ENCODE measurements at regions not wholly inside any gene's neighbourhood (a gene's known extent, or its start where the extent isn't known, plus 50 kb on each side); places are given as distances from the start of the nearest gene placed in this dataset.
"Not testable (repeated sequence)": the region's sequence is repeated elsewhere in the genome, so short reads cannot be mapped to it uniquely, and the experiment has no call there.

DNA sequence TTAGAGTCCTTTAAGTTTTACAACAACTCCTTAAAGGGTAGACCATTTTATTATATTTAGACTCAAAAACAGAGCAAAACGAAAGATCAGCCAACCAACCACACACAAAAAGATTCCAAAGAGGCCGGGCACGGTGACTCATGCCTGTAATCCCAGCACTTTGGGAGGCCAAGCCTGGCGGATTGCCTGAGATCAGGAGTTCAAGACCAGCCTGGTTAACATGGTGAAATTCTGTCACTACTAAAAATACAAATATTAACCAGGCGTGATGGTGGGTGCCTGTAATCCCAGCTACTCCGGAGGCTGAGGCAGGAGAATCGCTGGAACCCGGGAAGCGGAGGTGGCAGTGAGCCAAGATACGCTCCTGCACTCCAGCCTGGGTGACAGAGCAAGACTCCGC is 83.3 kb upstream of the GRIK1 start:
- H3K27ac Mint-ChIP-seq, H3K27me3 Mint-ChIP-seq, H3K4me1 Mint-ChIP-seq, H3K9me3 Mint-ChIP-seq, DNase-seq, H3K36me3 Mint-ChIP-seq, H3K4me3 Mint-ChIP-seq: not testable (repeated sequence)

DNA sequence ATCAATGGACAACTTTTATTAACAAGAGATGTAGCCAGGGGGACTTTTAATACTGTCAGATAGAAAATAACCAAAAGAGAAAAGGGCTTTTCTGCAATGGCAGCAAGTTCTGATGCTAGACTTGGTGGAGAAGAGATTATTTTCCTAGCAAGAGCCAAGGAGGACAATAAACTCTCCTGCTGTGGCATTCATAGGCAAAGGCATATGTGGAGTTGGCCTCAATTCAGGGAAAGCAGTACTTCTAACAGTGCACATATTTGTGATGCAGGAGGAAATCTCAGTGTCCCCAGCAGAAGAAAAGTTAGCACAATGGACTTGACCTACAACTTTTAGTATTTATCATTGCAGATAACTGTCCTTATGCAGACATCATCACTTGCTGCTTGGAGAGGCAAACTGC is 75.1 kb upstream of the GRIK1 start:
- no peak for DNase-seq
- H3K27ac Mint-ChIP-seq, result no peak overlapping the region
- no peak overlapping the region for H3K4me3 Mint-ChIP-seq
- H3K36me3 Mint-ChIP-seq, result no peaks in the 10 kb centered on the region
- peaks cover 5% of the 10 kb centered on the region for H3K9me3 Mint-ChIP-seq
- H3K27me3 Mint-ChIP-seq, result no peaks in the 10 kb centered on the region
- no peaks in the 10 kb centered on the region for H3K4me1 Mint-ChIP-seq

DNA sequence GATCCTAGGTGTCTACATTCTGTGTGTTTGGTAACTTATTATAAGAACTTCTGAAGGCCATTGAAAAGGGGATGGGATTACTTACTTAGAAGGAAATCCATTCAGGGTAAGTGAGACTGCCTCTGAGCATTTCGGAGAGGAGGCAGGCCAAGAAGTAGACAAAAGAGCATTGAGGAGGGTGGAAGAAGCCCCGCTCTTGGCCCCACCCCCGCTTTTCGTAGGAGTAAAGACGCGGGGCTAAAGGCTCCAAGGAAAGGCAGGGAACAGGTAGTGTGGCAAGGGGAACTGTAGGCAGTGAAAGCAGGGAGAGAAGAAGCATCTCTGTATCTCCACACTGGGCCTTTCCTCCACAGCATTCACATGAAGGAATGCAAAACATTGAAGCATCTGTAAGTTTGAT is 51.8 kb upstream of the GRIK1 start:
- H3K9me3 Mint-ChIP-seq, result peaks cover 2% of the 10 kb centered on the region
- H3K27me3 Mint-ChIP-seq, result peaks cover 6% of the 10 kb centered on the region
- DNase-seq, result no peak
- no peak overlapping the region for H3K4me3 Mint-ChIP-seq
- no peak overlapping the region for H3K27ac Mint-ChIP-seq
- H3K36me3 Mint-ChIP-seq, result no peaks in the 10 kb centered on the region
- no peaks in the 10 kb centered on the region for H3K4me1 Mint-ChIP-seq

DNA sequence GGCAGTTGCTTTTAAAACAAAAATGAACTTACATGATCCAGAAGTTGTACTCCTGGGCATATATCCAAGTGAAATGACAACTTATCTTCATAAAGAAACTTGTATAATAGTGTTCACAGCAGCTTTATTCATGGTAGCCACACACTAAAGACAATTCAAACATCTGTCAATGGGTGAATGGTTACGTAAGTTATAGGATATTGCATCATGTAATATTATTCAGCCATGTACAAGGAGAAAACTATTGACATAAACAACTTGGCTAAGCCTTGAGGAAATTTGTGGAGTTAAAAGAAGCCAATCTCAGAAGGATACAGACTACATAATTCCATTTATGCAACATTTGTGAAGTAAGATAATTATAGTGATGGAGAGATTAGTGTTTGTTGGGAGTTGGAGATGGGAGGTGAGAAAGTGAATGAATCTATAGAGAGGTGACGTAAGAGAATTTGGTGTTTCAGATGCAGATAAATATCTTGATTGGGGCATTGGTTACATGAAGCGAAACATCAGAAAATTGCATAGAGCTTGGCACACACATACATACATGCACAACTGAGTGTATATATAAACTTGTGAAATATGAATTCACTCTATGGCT is 49.9 kb upstream of the GRIK1 start:
- Mint-ChIP-seq H3K36me3 (no peaks in the 10 kb centered on the region), H3K4me3 (no peak overlapping the region), H3K4me1 (no peaks in the 10 kb centered on the region), H3K9me3 (peaks cover 5% of the 10 kb centered on the region), H3K27ac (no peak overlapping the region), H3K27me3 (no peaks in the 10 kb centered on the region)
- no peak for DNase-seq
